GM12864 (cell line): ENCODE measurements at regions not wholly inside any gene's neighbourhood (a gene's known extent, or its start where the extent isn't known, plus 50 kb on each side); places are given as distances from the start of the nearest gene placed in this dataset.

Experiments
- DNase-seq: peaks from one replicate; pipeline ENCODE4 v3.0.0-alpha.2; 2011; ENCODE audit warnings: low read depth
- H3K4me3 ChIP-seq: 2 replicates; pipeline ENCODE4 v1.5.1; 2011; ENCODE audit warnings: mild to moderate bottlenecking, low read depth, low read length, control low read depth
- CTCF ChIP-seq: IDR thresholded peaks from 2 replicates; pipeline ENCODE4 v1.5.1; 2011; ENCODE audit warnings: low read depth, mild to moderate bottlenecking, moderate library complexity, low read length, control low read depth, inconsistent platforms; ENCODE audit errors: missing control alignments

- no peak for DNase-seq
- H3K4me3 ChIP-seq, result no peak overlapping the region
- no peak for TF ChIP-seq CTCF
Observed at GRCh38 chr2:118186858-118187254, 98.6 kb downstream of the INSIG2 start.

- H3K4me3 ChIP-seq, result peak overlapping the region; percentile 65
- no peak for TF ChIP-seq CTCF
- peak; percentile 56 for DNase-seq
Observed at GRCh38 chr2:118186110-118186857, 98.0 kb downstream of the INSIG2 start.

GRCh38 chr2:118185210-118186109 is 97.2 kb downstream of the INSIG2 start:
- TF ChIP-seq CTCF, result no peak
- H3K4me3 ChIP-seq, result peak overlapping the region; percentile 65
- DNase-seq, result no peak

- no peak for DNase-seq
- no peak overlapping the region for H3K4me3 ChIP-seq
- no peak for TF ChIP-seq CTCF
Observed at GRCh38 chr2:118183381-118183780, 95.1 kb downstream of the INSIG2 start.

GRCh38 chr2:118179445-118179844 is 91.2 kb downstream of the INSIG2 start:
- no peak for TF ChIP-seq CTCF
- no peak for DNase-seq

GRCh38 chr2:118177884-118178283 is 89.6 kb downstream of the INSIG2 start:
- H3K4me3 ChIP-seq, result no peak overlapping the region
- no peak for DNase-seq
- TF ChIP-seq CTCF, result no peak

More at GRCh38 chr2:118179445-118179844, 91.2 kb downstream of the INSIG2 start:
- no peak overlapping the region for H3K4me3 ChIP-seq
